Right lobe of liver (tissue), 4 donors: ENCODE measurements at regions not wholly inside any gene's neighbourhood (a gene's known extent, or its start where the extent isn't known, plus 50 kb on each side); places are given as distances from the start of the nearest gene placed in this dataset.

Experiments used
- CTCF ChIP-seq, 4 donors: fragments of 200-600 bp in 3 of 4; fragments of 450-650 bp in 1 of 4; IDR thresholded peaks; one replicate each; pipeline versions ENCODE4 v1.5.1 to v1.8.0; 2016 to 2022; ENCODE audit warnings: antibody characterized with exemption in 4 of 4, mild to moderate bottlenecking in 2 of 4
- POLR2A ChIP-seq: fragments of 450-650 bp; IDR thresholded peaks from one replicate; pipeline ENCODE4 v1.6.1; 2017; ENCODE audit warnings: antibody characterized with exemption, mild to moderate bottlenecking
- donor health status: DM: no; HTN: no; CAD: no.
- donor health status: DM: no; HTN: no; CAD: no.
- donor health status: DM: no; HTN: yes; CAD: no.

- TF ChIP-seq CTCF (IDR thresholded peaks at IDR 0.05): no peak
- no peak for TF ChIP-seq POLR2A
Observed at GRCh38 chr15:95292785-95293450, 1037.6 kb upstream of the NR2F2 start.
